ENCODE measurements at regions not wholly inside any gene's neighbourhood (a gene's known extent, or its start where the extent isn't known, plus 50 kb on each side); places are given as distances from the start of the nearest gene placed in this dataset.

- ATAC-seq (no peak), DNase-seq (no peak)
- Histone ChIP-seq H3K9me3 (no peaks in the 10 kb centered on the region), H3K27me3 (ENCODE audit: low read depth) (no peaks in the 10 kb centered on the region), H3K36me3 (no peaks in the 10 kb centered on the region), H3K4me3 (no peak overlapping the region), H3K27ac (no peak overlapping the region), H3K4me1 (no peaks in the 10 kb centered on the region)
- intact Hi-C loops (cut with DNase I), result no loop called here
- TF ChIP-seq CTCF (IDR thresholded peaks at IDR 0.05), result no peak
These were observed 288.2 kb upstream of the ZNF385D start for GRCh38 chr3:22039161-22039560.

GRCh38 chr3:22040150-22040549, 289.1 kb upstream of the ZNF385D start:
- no peak for ATAC-seq
- intact Hi-C loops (cut with DNase I), result no loop called here

GRCh38 chr3:22045882-22046281, 294.9 kb upstream of the ZNF385D start:
- TF ChIP-seq CTCF (IDR thresholded peaks at IDR 0.05), result no peak
- H3K27ac ChIP-seq, result no peak overlapping the region
- ATAC-seq, result no peak
- no peak overlapping the region for H3K4me3 ChIP-seq
- intact Hi-C loops (cut with DNase I), result no loop called here
- DNase-seq, result no peak
- no peaks in the 10 kb centered on the region for H3K36me3 ChIP-seq
- H3K4me1 ChIP-seq, result no peaks in the 10 kb centered on the region
- no peaks in the 10 kb centered on the region for H3K27me3 ChIP-seq (ENCODE audit: low read depth)
- no peaks in the 10 kb centered on the region for H3K9me3 ChIP-seq

More at GRCh38 chr3:22040150-22040549, 289.1 kb upstream of the ZNF385D start:
- TF ChIP-seq CTCF (IDR thresholded peaks at IDR 0.05), result no peak
- Histone ChIP-seq H3K36me3 (no peaks in the 10 kb centered on the region), H3K9me3 (no peaks in the 10 kb centered on the region), H3K27ac (no peak overlapping the region), H3K4me3 (no peak overlapping the region), H3K27me3 (ENCODE audit: low read depth) (no peaks in the 10 kb centered on the region), H3K4me1 (no peaks in the 10 kb centered on the region)
- no peak for DNase-seq

GRCh38 chr3:22063500-22063899, 312.5 kb upstream of the ZNF385D start:
- no peak for ATAC-seq
- Histone ChIP-seq H3K4me3 (no peak overlapping the region), H3K9me3 (no peaks in the 10 kb centered on the region), H3K27me3 (ENCODE audit: low read depth) (no peaks in the 10 kb centered on the region), H3K36me3 (no peaks in the 10 kb centered on the region), H3K27ac (no peak overlapping the region), H3K4me1 (no peaks in the 10 kb centered on the region)
- no peak for TF ChIP-seq CTCF (IDR thresholded peaks at IDR 0.05)
- intact Hi-C loops (cut with DNase I), result no loop called here
- no peak for DNase-seq

GRCh38 chr3:22068619-22069018, 317.6 kb upstream of the ZNF385D start:
- no peak for TF ChIP-seq CTCF (IDR thresholded peaks at IDR 0.05)
- intact Hi-C loops (cut with DNase I), result no loop called here

GRCh38 chr3:22088204-22088603, 337.2 kb upstream of the ZNF385D start:
- no peaks in the 10 kb centered on the region for H3K9me3 ChIP-seq
- no peak for DNase-seq
- ATAC-seq, result no peak
- no peak overlapping the region for H3K4me3 ChIP-seq
- H3K27me3 ChIP-seq (ENCODE audit: low read depth), result no peaks in the 10 kb centered on the region
- no peaks in the 10 kb centered on the region for H3K36me3 ChIP-seq
- H3K27ac ChIP-seq, result no peak overlapping the region
- H3K4me1 ChIP-seq, result no peaks in the 10 kb centered on the region
- no peak for TF ChIP-seq CTCF (IDR thresholded peaks at IDR 0.05)
- intact Hi-C loops (cut with DNase I), result no loop called here

More at GRCh38 chr3:22068619-22069018, 317.6 kb upstream of the ZNF385D start:
- Histone ChIP-seq H3K27ac (no peak overlapping the region), H3K4me3 (no peak overlapping the region), H3K9me3 (no peaks in the 10 kb centered on the region), H3K4me1 (no peaks in the 10 kb centered on the region), H3K36me3 (no peaks in the 10 kb centered on the region), H3K27me3 (ENCODE audit: low read depth) (no peaks in the 10 kb centered on the region)
- ATAC-seq (no peak), DNase-seq (no peak)
